Vagina (tissue), 2 donors: ENCODE measurements at regions not wholly inside any gene's neighbourhood (a gene's known extent, or its start where the extent isn't known, plus 50 kb on each side); places are given as distances from the start of the nearest gene placed in this dataset.

Experiments used
- POLR2AphosphoS5 ChIP-seq, 2 donors: sonication (generic); formaldehyde crosslinking; IDR thresholded peaks; one replicate each; pipeline ENCODE4 v1.9.0; 2017; ENCODE audit warnings: antibody characterized with exemption in 2 of 2, mild to moderate bottlenecking in 2 of 2, low read depth in 1 of 2; ENCODE audit not compliant: insufficient read depth in 1 of 2
- TF ChIP-seq, protein P1 (sequence below), 3 experiments: fragments of 450-650 bp in 2 of 3; fragments of 200-600 bp in 1 of 3; sonication (generic) in 1 of 3; IDR thresholded peaks; one replicate each; pipeline ENCODE4 v1.5.1; 2017 to 2019; ENCODE audit warnings: antibody characterized with exemption in 3 of 3, mild to moderate bottlenecking in 2 of 3, moderate library complexity in 2 of 3

DNA sequence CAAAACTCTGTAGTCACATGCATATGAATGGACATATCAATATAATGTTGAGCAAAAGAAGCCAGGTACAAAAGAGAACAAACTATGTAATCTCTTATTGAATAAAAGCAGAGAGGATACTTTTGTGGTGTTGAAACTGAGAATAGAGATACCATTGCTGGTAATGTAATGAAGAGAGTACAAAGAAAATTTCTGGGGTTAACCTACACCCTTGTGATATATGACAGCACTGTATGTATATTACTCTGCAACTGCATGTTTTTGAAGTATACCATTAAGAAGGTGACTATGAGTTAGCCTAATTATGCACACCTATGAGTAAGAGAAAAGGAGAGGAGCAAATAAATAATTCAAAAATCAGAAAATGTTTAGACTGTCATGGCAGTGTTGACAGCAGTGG is 268.8 kb upstream of the DEFB112 start:
- TF ChIP-seq POLR2AphosphoS5 (IDR thresholded peaks at IDR 0.05; ENCODE audit: insufficient read depth in 1 of 2, low read depth in 1 of 2): no peak
- TF ChIP-seq, protein P1, sequence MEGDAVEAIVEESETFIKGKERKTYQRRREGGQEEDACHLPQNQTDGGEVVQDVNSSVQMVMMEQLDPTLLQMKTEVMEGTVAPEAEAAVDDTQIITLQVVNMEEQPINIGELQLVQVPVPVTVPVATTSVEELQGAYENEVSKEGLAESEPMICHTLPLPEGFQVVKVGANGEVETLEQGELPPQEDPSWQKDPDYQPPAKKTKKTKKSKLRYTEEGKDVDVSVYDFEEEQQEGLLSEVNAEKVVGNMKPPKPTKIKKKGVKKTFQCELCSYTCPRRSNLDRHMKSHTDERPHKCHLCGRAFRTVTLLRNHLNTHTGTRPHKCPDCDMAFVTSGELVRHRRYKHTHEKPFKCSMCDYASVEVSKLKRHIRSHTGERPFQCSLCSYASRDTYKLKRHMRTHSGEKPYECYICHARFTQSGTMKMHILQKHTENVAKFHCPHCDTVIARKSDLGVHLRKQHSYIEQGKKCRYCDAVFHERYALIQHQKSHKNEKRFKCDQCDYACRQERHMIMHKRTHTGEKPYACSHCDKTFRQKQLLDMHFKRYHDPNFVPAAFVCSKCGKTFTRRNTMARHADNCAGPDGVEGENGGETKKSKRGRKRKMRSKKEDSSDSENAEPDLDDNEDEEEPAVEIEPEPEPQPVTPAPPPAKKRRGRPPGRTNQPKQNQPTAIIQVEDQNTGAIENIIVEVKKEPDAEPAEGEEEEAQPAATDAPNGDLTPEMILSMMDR (IDR thresholded peaks at IDR 0.05): no peak
